ENCODE measurements at regions not wholly inside any gene's neighbourhood (a gene's known extent, or its start where the extent isn't known, plus 50 kb on each side); places are given as distances from the start of the nearest gene placed in this dataset.
A peak's percentile ranks its signal among the peaks of the same experiment; 100 is the strongest.

GRCh38 chr5:167944121-167944852, 347.2 kb upstream of the WWC1 start:
- FAIRE-seq (no peak), DNase-seq (ENCODE audit: low spot score) (no peak)

DNA sequence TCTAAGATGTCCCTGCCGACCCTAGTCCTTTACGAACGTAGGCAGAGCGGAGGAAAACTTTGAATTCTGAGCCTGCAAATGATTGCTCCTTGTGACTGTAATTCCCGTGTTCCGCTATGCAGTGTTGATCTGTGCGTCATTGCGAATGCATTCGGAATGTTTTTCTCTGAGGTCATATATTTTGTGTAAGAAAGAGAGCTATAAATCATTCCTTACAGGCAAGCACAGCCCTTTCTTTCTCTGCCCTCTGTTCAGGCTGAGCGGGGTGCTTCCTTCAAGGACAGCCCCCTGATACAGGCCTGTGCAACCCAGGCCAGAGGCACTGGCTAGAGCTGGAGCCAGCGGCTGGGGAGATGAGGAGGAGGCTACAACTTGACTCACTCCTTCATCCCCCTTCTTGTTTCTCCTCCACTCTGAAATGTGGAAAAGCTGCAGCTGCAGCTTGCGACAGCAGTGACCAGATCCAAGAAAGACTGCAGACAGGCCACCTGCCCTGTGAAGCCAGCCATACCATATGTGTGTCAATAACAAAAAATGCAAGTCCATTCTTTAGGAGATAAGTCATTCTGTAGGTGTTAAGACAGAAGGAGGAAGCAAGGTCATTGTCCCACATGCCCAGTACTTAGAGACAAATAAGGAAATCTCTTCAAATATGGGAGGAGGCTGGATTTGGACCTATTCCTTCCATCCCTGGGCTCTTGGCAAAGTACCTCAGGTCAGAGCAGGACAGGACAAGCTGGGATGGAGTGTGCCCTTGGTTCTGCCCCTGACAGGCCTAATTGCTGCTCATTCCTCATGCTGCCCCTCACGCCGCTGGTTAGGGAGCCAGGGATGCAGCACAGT, 345.7 kb upstream of the WWC1 start:
- DNase-seq (ENCODE audit: low spot score) (peak; percentile 88), FAIRE-seq (no peak)

GRCh38 chr5:167947306-167947705, 344.1 kb upstream of the WWC1 start:
- FAIRE-seq, result no peak
- DNase-seq (ENCODE audit: low spot score), result no peak

DNA sequence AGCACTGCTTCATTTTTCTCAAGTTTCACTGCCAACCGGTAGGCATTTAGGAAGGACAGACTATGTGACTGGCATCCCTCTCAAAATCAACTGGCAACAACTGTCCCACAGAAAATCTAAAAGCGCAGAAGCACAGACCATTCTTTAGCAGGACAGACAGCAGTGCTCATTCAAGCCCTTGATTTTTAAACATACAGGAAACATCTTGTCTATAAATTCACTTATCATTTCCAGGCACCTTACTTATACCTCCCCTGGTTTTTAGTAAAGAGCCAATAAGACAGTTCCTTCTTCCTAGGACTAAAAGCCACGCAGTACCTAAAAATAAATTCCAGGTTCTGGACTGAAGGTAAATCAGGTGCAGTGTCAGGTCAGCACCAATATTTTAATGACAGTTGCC, 343.2 kb upstream of the WWC1 start:
- FAIRE-seq (no peak), DNase-seq (ENCODE audit: low spot score) (no peak)

DNA sequence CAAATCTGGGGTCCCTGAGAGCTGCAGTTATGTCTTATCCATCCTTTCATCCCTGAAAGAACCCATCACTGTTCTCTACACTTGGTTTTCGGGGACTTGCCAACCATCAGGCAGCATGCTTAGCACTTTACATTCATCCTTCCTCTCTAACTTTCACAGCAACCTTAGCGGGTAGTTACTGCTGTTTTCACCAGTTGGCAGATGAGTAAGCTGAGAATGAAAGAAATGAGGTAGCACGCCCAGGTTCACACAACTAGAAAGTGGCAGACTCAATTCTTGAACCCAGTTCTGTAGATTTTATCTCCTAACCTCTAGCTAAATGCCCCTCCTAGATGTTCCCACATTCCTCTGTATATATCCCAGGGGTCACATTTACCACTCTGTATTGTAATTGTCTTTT, 342.0 kb upstream of the WWC1 start:
- FAIRE-seq (no peak), DNase-seq (ENCODE audit: low spot score) (no peak)

GRCh38 chr5:167950126-167950721, 341.2 kb upstream of the WWC1 start:
- FAIRE-seq (no peak), DNase-seq (ENCODE audit: low spot score) (peak; percentile 67)

DNA sequence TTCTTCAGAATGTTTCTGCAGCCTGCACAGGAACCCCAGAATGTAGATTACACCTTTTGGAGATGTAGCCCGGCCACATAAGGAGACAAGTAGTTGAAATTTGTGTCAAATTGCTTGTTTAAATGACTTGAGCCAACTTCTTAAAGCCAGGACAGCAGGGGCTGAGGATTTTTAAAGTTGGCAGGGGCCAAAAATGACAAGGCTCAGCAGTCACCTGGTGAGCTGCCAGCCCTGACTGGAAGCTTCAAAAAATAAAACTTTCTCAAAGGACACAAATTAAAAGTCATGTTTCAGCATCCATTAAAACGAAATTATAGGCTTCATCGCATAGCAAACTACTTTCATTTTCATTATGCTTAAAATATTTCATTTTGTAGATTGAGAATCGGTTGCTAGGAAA, 340.3 kb upstream of the WWC1 start:
- DNase-seq (ENCODE audit: low spot score), result no peak
- no peak for FAIRE-seq

DNA sequence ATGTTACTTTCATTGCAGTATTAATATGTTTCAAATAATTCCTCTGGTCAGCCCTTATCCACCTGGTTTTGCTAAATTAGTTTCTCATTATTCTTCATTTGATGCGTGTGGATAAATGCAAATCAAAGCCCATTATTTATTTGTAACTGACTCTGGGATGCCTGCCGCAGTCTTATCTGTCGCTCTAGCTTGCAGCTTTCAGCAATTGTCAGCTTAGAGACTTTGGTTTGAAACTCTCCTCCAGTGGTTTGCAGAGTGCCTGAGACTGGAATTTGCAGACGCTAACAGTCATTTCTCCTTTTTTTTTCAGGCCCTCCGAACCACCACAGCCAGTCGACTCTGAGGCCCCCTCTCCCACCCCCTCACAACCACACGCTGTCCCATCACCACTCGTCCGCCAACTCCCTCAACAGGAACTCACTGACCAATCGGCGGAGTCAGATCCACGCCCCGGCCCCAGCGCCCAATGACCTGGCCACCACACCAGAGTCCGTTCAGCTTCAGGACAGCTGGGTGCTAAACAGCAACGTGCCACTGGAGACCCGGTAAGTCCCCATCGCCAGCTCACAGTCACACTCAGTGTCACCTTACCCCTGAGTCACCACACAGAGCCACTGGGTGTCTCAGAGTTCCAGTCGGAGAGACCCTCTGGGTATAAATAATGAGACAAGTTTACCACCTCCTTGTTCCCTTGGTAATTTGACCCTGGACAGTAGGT, 339.0 kb upstream of the WWC1 start:
- FAIRE-seq, result no peak

GRCh38 chr5:167953151-167953798, 338.2 kb upstream of the WWC1 start:
- FAIRE-seq, result no peak
- no peak for DNase-seq (ENCODE audit: low spot score)

More for the DNA sequence above, 339.0 kb upstream of the WWC1 start:
- no peak for DNase-seq (ENCODE audit: low spot score)

DNA sequence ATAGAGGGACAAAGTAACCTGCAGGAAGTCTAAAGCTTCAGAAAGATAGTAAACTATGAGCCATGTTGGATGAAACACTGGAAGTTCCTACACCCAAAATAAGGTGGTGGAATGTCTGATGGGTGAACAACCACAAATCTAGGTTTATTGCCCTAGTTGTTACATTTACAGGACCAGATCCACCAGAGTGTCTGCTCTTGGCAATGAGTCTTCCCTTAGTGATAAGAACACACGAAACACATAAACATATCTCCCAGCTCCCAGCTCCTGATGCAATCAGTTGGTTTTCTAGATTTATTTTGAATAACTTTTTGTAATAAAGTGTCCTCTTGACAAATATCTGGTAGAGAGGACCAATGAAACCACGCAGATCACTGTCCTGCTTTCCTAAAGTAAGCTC, 329.7 kb upstream of the WWC1 start:
- no peak for DNase-seq (ENCODE audit: low spot score)
- no peak for FAIRE-seq

DNA sequence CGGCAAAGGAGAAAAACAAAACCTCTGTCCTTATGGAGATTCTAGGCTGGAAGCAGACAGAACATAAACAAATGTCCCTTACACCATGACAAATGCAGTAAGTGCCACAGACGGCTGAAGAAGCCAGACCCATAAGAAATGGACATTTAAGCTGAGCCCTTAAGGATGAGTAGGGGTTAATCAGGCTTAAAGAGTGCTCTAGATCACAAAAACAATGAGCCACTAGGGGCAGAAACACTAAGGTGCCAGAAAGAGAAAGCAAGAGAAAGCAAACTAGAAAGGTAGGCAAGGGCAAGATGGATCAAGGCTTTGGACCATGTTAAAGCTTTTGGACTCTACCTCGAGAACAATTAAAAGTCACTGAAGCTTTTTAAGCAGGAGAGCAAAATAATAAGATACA, 326.9 kb upstream of the WWC1 start:
- FAIRE-seq, result no peak
- DNase-seq (ENCODE audit: low spot score), result no peak

DNA sequence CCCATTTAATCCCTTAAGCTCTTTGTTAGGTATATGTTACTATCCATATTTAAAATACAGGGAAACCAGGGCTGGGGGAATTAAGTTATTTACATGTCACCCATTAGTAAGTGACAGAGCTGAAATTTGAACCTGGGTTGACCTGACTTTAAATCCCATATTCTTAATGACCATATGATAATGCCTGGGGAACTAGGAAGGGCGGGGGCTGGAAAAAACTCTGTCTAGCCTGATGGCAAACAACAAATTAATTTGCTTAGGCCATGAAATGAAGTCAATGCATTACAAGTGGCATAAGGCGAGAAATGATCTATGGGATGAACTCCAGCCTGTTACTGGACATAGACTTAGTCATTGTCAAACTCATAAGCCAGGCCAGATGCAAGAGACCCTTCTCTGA, 325.7 kb upstream of the WWC1 start:
- DNase-seq (ENCODE audit: low spot score) (no peak), FAIRE-seq (no peak)

DNA sequence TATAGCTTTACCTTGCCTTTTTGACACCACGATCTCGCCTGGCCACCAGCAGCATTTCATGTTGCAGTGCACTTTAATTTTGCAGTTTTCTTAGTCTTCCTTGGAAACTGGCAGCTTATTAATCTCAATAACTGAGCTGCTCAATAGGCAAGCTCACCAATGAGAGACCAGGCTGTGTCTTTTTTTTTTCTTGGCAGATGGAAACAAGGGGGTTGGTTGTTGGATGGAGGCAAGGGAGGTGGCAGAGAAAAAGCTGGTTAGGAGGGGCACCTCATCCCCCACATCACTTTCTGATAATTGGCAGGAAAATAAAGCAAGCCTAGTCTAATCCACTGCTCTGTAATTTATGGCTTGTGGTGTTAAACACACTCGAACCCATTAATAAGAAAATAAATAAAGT, 324.5 kb upstream of the WWC1 start:
- FAIRE-seq, result no peak
- no peak for DNase-seq (ENCODE audit: low spot score)

DNA sequence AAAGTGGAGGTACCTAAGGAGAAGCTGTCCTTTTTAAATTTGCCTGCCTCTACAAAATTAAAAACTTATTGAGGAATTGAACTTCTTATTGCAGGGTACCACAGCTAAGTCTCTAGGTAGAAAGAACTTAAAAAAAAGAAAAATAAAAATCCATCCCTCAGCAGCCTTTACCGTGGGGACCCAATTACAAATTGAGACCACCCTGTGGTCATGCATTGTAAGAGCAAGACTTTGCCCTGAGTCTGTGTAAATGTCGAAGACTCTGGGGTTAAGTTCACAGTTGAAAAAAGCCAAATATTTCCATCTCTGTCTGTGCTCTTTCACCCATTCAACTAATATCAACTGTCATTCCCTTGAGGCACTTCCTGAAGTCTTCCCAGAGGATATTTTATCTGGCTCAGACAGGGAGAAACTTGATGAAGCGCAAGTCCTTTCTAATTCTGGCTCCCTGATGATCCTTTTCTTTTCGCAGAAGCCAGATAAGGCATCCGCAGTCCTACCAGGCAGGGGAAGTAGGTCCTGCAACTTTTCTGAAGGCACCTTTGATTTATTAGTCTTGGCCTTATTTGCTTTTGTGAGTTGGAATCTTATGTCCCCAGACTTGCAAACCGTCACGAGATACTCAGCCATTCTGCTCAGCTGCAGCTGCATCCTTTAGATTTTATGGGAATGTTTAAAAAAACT, 323.8 kb upstream of the WWC1 start:
- DNase-seq (ENCODE audit: low spot score) (no peak), FAIRE-seq (no peak)

GRCh38 chr5:167968837-167969236, 322.6 kb upstream of the WWC1 start:
- FAIRE-seq, result no peak

GRCh38 chr5:167969998-167970397, 321.4 kb upstream of the WWC1 start:
- DNase-seq (ENCODE audit: low spot score) (peak; percentile 18), FAIRE-seq (no peak)

More at GRCh38 chr5:167968837-167969236, 322.6 kb upstream of the WWC1 start:
- DNase-seq (ENCODE audit: low spot score), result no peak

DNA sequence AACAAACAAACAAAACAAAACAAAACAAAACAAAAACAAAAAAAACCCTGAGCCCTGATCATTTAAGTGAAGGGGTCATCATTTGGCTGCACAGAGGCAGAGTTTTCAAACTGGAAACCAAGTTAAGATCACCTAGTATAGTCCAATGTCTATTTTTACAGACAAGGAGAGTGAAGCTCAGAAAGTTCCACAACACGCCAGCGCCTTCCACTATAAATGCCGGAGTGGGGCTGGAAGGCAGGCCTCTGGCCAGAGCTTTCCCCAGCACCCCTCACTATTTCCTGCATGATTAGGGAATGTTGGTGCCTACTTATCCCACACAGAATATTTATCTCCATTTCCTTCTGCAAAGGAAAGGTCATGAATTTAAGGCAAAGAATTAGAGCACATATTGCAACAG, 319.7 kb upstream of the WWC1 start:
- FAIRE-seq, result no peak

DNA sequence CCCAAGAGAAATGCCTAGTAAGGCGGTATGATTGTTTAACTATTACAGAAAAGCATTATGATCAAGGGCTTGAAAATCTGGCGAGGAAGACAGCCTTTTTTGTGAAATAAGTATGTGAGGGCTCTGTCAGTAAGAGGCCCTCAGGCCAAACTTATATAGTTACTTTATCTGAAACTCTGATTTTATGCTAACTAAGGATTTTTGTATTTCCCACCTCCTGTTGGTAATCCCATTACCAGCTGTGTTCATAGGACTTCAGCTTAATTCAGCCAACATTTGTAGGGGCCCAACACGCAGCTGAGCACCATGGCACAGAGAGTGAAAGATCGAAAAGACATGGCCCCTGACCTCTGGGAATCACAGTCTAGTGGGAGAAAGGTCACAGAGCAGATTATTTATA, 318.3 kb upstream of the WWC1 start:
- DNase-seq (ENCODE audit: low spot score), result no peak
- FAIRE-seq, result no peak

More for the DNA sequence above, 319.7 kb upstream of the WWC1 start:
- no peak for DNase-seq (ENCODE audit: low spot score)

DNA sequence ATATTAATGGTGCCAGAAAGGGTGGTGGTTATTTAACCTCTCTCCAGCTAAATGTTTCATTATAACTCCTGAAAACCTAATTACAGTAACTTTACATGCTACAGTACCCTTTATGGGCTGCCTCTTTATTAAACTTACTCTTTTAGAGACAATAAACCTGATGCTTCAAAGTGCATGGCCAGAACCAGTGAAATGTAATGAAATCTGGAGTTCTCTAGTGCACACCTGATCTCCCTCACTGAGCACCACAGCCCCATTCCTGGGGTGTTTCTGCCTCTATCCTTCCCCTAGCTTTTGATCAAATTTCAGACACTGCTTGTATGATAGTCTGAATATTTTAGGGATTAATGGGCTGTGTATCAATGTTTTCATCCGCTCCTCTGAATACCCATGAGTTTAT, 306.5 kb upstream of the WWC1 start:
- DNase-seq (ENCODE audit: low spot score) (no peak), FAIRE-seq (no peak)

DNA sequence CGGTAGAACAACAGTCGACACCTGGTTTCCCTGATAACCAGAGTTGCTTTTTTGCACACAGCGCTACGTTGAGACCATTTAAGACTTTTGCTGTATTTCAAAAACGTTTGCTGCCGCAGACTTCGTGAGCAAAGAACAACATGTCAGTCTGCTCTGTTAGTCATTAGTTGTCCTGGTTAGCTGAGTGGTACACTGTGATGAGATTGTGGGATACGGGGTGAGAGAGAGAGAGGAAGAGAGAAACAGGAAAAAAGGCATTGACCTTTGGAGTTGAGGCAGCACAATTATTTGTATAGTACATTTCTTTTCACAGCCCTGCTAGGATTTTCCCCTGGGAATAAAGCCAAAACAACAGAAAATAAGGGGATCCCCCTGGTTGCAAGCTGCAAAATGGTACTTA, 306.1 kb upstream of the WWC1 start:
- DNase-seq (ENCODE audit: low spot score), result no peak

More for the DNA sequence above, 306.1 kb upstream of the WWC1 start:
- no peak for FAIRE-seq

Data from RCC 7860 (cell line).